Calu3 (cell line): ENCODE measurements at regions not wholly inside any gene's neighbourhood (a gene's known extent, or its start where the extent isn't known, plus 50 kb on each side); places are given as distances from the start of the nearest gene placed in this dataset.
"Not testable (repeated sequence)": the region's sequence is repeated elsewhere in the genome, so short reads cannot be mapped to it uniquely, and the experiment has no call there.

ENCODE experiments used
- BruUV-seq: library from RNA; stranded (reverse); fragments of 400-500 nt; replicated peaks from 2 replicates; lab custom pipeline; 2021; lab: Mats Ljungman, UMichigan
- CTCF ChIA-PET: fragments of 300-600 bp; sonication (Branson Sonifier 250); formaldehyde crosslinking; loops from one replicate; lab custom pipeline; 2022; ENCODE audit warnings: antibody characterized with exemption; lab: Charles Lee
- DNase-seq: peaks from one replicate; pipeline ENCODE4 v3.0.0; 2022
- H3K27ac Mint-ChIP-seq: one replicate; pipeline ENCODE4 v1.8.0; 2022; ENCODE audit warnings: mixed read lengths; ENCODE audit not compliant: unreplicated experiment
- H3K27me3 Mint-ChIP-seq: one replicate; pipeline ENCODE4 v1.8.0; 2022; ENCODE audit warnings: mixed read lengths; ENCODE audit not compliant: unreplicated experiment
- H3K36me3 Mint-ChIP-seq: one replicate; pipeline ENCODE4 v1.8.0; 2022; ENCODE audit warnings: mild to moderate bottlenecking, moderate library complexity, mixed read lengths; ENCODE audit not compliant: insufficient read depth, unreplicated experiment
- H3K4me1 Mint-ChIP-seq: one replicate; pipeline ENCODE4 v1.8.0; 2022; ENCODE audit warnings: mild to moderate bottlenecking, low read depth, mixed read lengths; ENCODE audit not compliant: unreplicated experiment
- H3K4me3 Mint-ChIP-seq: one replicate; pipeline ENCODE4 v1.8.0; 2022; ENCODE audit warnings: mild to moderate bottlenecking, low read depth, moderate library complexity, mixed read lengths; ENCODE audit not compliant: unreplicated experiment
- H3K9me3 Mint-ChIP-seq: one replicate; pipeline ENCODE4 v1.8.0; 2022; ENCODE audit warnings: low read depth, mixed read lengths; ENCODE audit not compliant: unreplicated experiment
- CTCF ChIP-seq: fragments of 200-600 bp; IDR thresholded peaks from one replicate; pipeline ENCODE4 v1.8.0; 2022; ENCODE audit warnings: antibody characterized with exemption; ENCODE audit not compliant: unreplicated experiment
- intact Hi-C: fragments of 100-400 bp; cut with micrococcal nuclease; formaldehyde crosslinking; loops from one replicate; pipeline ENCODE4 v1.10.0; 2022; ENCODE audit not compliant: unreplicated experiment

DNA sequence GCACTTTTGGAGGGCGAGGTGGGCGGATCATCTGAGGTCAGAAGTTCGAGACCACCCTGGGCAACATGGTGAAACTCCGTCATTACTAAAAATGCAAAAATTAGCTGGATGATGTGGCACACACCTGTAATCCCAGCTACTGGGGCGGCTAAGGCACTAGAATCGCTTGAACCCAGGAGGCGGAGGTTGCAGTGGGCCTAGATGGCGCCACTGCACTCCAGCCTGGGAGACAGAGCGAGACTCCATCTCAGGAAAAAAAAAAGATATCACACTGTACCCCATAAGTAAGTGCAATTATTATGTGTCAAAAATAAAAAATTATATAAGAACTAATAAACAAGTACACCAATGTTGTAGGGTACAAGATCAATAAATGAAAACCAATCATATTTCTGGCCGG lies 200.0 kb downstream of the CDRT15L2 start:
- no peak overlapping the region for H3K27ac Mint-ChIP-seq
- no peak overlapping the region for H3K4me3 Mint-ChIP-seq
- no TSS peak for BruUV-seq
- TF ChIP-seq CTCF, result no peak
- no peaks in the 10 kb centered on the region for H3K27me3 Mint-ChIP-seq
- CTCF ChIA-PET, result no interaction called here
- no peak for DNase-seq
- no peaks in the 10 kb centered on the region for H3K4me1 Mint-ChIP-seq
- no peaks in the 10 kb centered on the region for H3K36me3 Mint-ChIP-seq
- intact Hi-C loops, result no loop called here
- no peaks in the 10 kb centered on the region for H3K9me3 Mint-ChIP-seq

GRCh38 chr17:20781260-20781659 lies 201.7 kb downstream of the CDRT15L2 start:
- Mint-ChIP-seq H3K9me3 (peaks cover 2% of the 10 kb centered on the region), H3K36me3 (no peaks in the 10 kb centered on the region), H3K27me3 (peaks cover 11% of the 10 kb centered on the region), H3K4me3 (no peak overlapping the region), H3K4me1 (no peaks in the 10 kb centered on the region), H3K27ac (no peak overlapping the region)
- no peak for TF ChIP-seq CTCF
- CTCF ChIA-PET, result interaction anchor here (0.6 kb wide), 1 partner anchor 707 kb away, joined by 3 read pairs; no protein-coding TSS in a partner anchor
- intact Hi-C loops, result no loop called here
- BruUV-seq, result no TSS peak
- DNase-seq, result no peak

GRCh38 chr17:20781869-20782268 lies 202.3 kb downstream of the CDRT15L2 start:
- H3K4me3 Mint-ChIP-seq, H3K4me1 Mint-ChIP-seq, CTCF ChIA-PET, DNase-seq, H3K27ac Mint-ChIP-seq, H3K36me3 Mint-ChIP-seq, intact Hi-C loops, H3K9me3 Mint-ChIP-seq, BruUV-seq: not testable (repeated sequence)
- peaks cover 17% of the 10 kb centered on the region for H3K27me3 Mint-ChIP-seq

DNA sequence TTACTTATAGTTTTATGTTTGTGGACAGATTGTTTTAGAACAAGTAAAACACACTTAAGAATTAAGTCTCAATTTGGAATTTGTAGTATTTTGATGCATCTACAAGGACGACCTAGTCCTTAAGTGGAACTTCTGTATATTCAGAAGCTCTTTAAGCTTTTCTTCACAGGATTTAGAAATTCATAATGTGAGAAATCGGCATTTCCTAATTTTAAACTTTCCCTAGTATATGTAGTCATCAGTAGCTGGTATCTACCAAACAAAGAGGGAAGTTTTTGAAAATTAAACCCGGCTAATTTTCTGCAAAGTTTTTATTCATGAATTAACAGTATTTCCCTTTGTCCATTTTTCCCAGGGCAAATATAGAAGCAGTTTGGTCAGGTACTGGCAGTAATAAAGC lies 203.6 kb downstream of the CDRT15L2 start:
- intact Hi-C loops, result no loop called here
- H3K4me1 Mint-ChIP-seq, result no peaks in the 10 kb centered on the region
- peaks cover 29% of the 10 kb centered on the region for H3K27me3 Mint-ChIP-seq
- H3K27ac Mint-ChIP-seq, result no peak overlapping the region
- TF ChIP-seq CTCF, result no peak
- no TSS peak for BruUV-seq
- H3K9me3 Mint-ChIP-seq, result peaks cover 2% of the 10 kb centered on the region
- no peak for DNase-seq
- CTCF ChIA-PET, result no interaction called here
- H3K4me3 Mint-ChIP-seq, result no peak overlapping the region
- no peaks in the 10 kb centered on the region for H3K36me3 Mint-ChIP-seq

GRCh38 chr17:20784100-20784665 lies 204.7 kb downstream of the CDRT15L2 start:
- Mint-ChIP-seq H3K27ac (no peak overlapping the region), H3K4me1 (no peaks in the 10 kb centered on the region), H3K9me3 (peaks cover 2% of the 10 kb centered on the region), H3K27me3 (peaks cover 31% of the 10 kb centered on the region), H3K4me3 (no peak overlapping the region), H3K36me3 (no peaks in the 10 kb centered on the region)
- no peak for TF ChIP-seq CTCF
- CTCF ChIA-PET, result no interaction called here
- intact Hi-C loops, result no loop called here
- BruUV-seq, result no TSS peak
- no peak for DNase-seq
